SK-N-MC (cell line): ENCODE measurements at regions not wholly inside any gene's neighbourhood (a gene's known extent, or its start where the extent isn't known, plus 50 kb on each side); places are given as distances from the start of the nearest gene placed in this dataset.

Experiments used
- EZH2 ChIP-seq: fragments of 200-600 bp; sonication (generic); IDR thresholded peaks from one replicate; pipeline ENCODE4 v1.6.1; 2017; ENCODE audit warnings: antibody characterized with exemption
- FOXP2 ChIP-seq: optimal IDR thresholded peaks from 2 replicates; pipeline ENCODE3; 2011; ENCODE audit warnings: mild to moderate bottlenecking, moderate library complexity; ENCODE audit not compliant: insufficient read depth; ENCODE audit errors: extremely low read length, control extremely low read depth
- POLR2AphosphoS5 ChIP-seq: IDR thresholded peaks from 2 replicates; pipeline ENCODE4 v1.6.1; 2012; ENCODE audit warnings: mild to moderate bottlenecking, low read depth, low read length, borderline replicate concordance

DNA sequence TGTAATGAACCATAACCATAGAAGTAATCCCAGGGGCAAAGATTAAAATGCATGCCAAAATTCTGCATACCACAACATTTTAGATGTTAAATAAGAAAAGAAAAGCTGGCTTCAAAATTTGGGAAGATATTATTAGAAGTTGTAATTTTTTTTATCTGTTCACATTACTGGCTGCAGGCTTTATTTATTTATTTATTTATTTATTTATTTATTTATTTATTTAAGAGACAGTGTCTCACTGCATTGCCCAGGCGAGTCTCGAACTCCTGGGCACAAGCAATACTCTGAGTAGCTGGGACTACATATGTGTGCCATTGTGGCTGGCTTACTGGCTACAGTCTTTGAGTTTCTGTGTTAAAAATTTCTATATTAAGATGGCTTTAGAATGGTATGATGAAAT lies 66.5 kb upstream of the PNPT1 start:
- TF ChIP-seq EZH2: no peak
- no peak for TF ChIP-seq POLR2AphosphoS5
- no peak for TF ChIP-seq FOXP2
